OCI-LY3 (cell line): ENCODE measurements at regions not wholly inside any gene's neighbourhood (a gene's known extent, or its start where the extent isn't known, plus 50 kb on each side); places are given as distances from the start of the nearest gene placed in this dataset.

Source experiments
- CTCF ChIP-seq: fragments of 200-600, 300-600 bp; sonication (generic); IDR thresholded peaks from 2 replicates; pipeline ENCODE4 v1.5.1; 2014; ENCODE audit warnings: antibody characterized with exemption, low read length, low read depth
- EZH2phosphoT487 ChIP-seq: fragments of 200-600 bp; shearing (Covaris generic); IDR thresholded peaks from 2 replicates; pipeline ENCODE4 v1.6.1; 2018; ENCODE audit warnings: antibody characterized with exemption, mixed run types, low read depth

- TF ChIP-seq CTCF (no peak), EZH2phosphoT487 (no peak)
Observed at GRCh38 chr10:98320486-98321185, 52.6 kb upstream of the LOXL4 start.
